Esophagus squamous epithelium (tissue), 5 donors: ENCODE measurements at regions not wholly inside any gene's neighbourhood (a gene's known extent, or its start where the extent isn't known, plus 50 kb on each side); places are given as distances from the start of the nearest gene placed in this dataset.

ENCODE experiments used
- DNase-seq: peaks from one replicate; lab custom pipeline; 2025; lab: John Stamatoyannopoulos, UW
- H3K27ac ChIP-seq, 4 donors: fragments of 200-600 bp; sonication (generic); one replicate each; pipeline ENCODE4 v1.5.1; 2016 to 2019; ENCODE audit warnings: mild to moderate bottlenecking in 1 of 4
- H3K27me3 ChIP-seq, 4 donors: fragments of 200-600 bp; sonication (generic); 1 replicate in 3 of 4; 2 replicates in 1 of 4; pipeline versions ENCODE4 v1.5.1 to v1.6.0; 2017 to 2021; ENCODE audit warnings: antibody characterized with exemption in 1 of 4
- H3K36me3 ChIP-seq, 3 donors: fragments of 200-600 bp; sonication (generic); one replicate each; pipeline ENCODE4 v1.5.1; 2016 to 2019
- H3K4me1 ChIP-seq, 3 donors: fragments of 200-600 bp; sonication (generic); one replicate each; pipeline ENCODE4 v1.5.1; 2017 to 2019
- H3K4me3 ChIP-seq, 4 donors: fragments of 200-600 bp; sonication (generic); 1 replicate in 3 of 4; 2 replicates in 1 of 4; pipeline ENCODE4 v1.5.1; 2016 to 2019; ENCODE audit warnings: mild to moderate bottlenecking in 2 of 4, moderate library complexity in 1 of 4
- H3K9me3 ChIP-seq, 3 donors: fragments of 200-600 bp; sonication (generic); one replicate each; pipeline ENCODE4 v1.5.1; 2016 to 2019
- CTCF ChIP-seq, 6 experiments: fragments of 450-650 bp in 4 of 6; fragments of 200-600 bp in 2 of 6; sonication (generic) in 2 of 6; IDR thresholded peaks; one replicate each; pipeline ENCODE4 v1.5.1; 2016 to 2019; ENCODE audit warnings: antibody characterized with exemption in 6 of 6, mild to moderate bottlenecking in 4 of 6, moderate library complexity in 4 of 6
- POLR2A ChIP-seq, 4 donors: fragments of 450-650 bp; IDR thresholded peaks; one replicate each; pipeline ENCODE4 v1.6.1; 2017; ENCODE audit warnings: antibody characterized with exemption in 4 of 4, mild to moderate bottlenecking in 4 of 4, moderate library complexity in 3 of 4
- WGBS, 2 donors: methylation state at CpG; one replicate each; pipeline ENCODE4 v1.1.5; 2018; 5-methylcytosine and 5-hydroxymethylcytosine counted together
- intact Hi-C: fragments of 100-400 bp; cut with DNase I; formaldehyde crosslinking; loops from one replicate; pipeline ENCODE4 v1.15.0; 2022
- donor health status: DM: yes; HTN: yes; CAD: no.

- DNase-seq = no peak
- Histone ChIP-seq H3K4me1 (no peaks in the 10 kb centered on the region), H3K36me3 (no peaks in the 10 kb centered on the region), H3K9me3 (no peaks in the 10 kb centered on the region), H3K4me3 (no peak overlapping the region), H3K27ac (no peak overlapping the region), H3K27me3 (no peaks in the 10 kb centered on the region)
- intact Hi-C loops = no loop called here
- 85 to 88% methylated on average over 17 to 21 of the region's 21 CpGs for WGBS, 2 donors
- TF ChIP-seq CTCF (IDR thresholded peaks at IDR 0.05) (no peak), POLR2A (IDR thresholded peaks at IDR 0.05) (no peak)
Measured at GRCh38 chr16:35196313-35196712, 1736.9 kb downstream of the TP53TG3F start.

GRCh38 chr16:35197656-35198055 is 1738.2 kb downstream of the TP53TG3F start:
- WGBS, 2 donors = 60 to 69% methylated on average over 2 to 4 of the region's 10 CpGs
- Histone ChIP-seq H3K4me3 (no peak overlapping the region), H3K27me3 (no peaks in the 10 kb centered on the region), H3K27ac (no peak overlapping the region), H3K4me1 (no peaks in the 10 kb centered on the region), H3K36me3 (no peaks in the 10 kb centered on the region), H3K9me3 (no peaks in the 10 kb centered on the region)
- intact Hi-C loops = no loop called here
- TF ChIP-seq CTCF (IDR thresholded peaks at IDR 0.05) (no peak), POLR2A (IDR thresholded peaks at IDR 0.05) (no peak)
- no peak for DNase-seq

- TF ChIP-seq CTCF (IDR thresholded peaks at IDR 0.05) = no peak
- TF ChIP-seq POLR2A (IDR thresholded peaks at IDR 0.05) = no peak
- Histone ChIP-seq H3K4me3 (no peak overlapping the region), H3K27me3 (no peaks in the 10 kb centered on the region), H3K36me3 (no peaks in the 10 kb centered on the region), H3K27ac (no peak overlapping the region), H3K9me3 (no peaks in the 10 kb centered on the region), H3K4me1 (no peaks in the 10 kb centered on the region)
- WGBS, 2 donors = 70 to 79% methylated on average over 5 to 18 of the region's 26 CpGs
- no peak for DNase-seq
- intact Hi-C loops = no loop called here
Measured at GRCh38 chr16:35198223-35199199, 1739.1 kb downstream of the TP53TG3F start.

- no peaks in the 10 kb centered on the region for H3K9me3 ChIP-seq
- no peak for TF ChIP-seq POLR2A (IDR thresholded peaks at IDR 0.05)
- no peak for TF ChIP-seq CTCF (IDR thresholded peaks at IDR 0.05)
- 27 to 67% methylated on average over 1 of the region's 1 CpG for WGBS, 2 donors
- H3K27me3 ChIP-seq = no peaks in the 10 kb centered on the region
- intact Hi-C loops = no loop called here
- H3K27ac ChIP-seq = no peak overlapping the region
- no peaks in the 10 kb centered on the region for H3K36me3 ChIP-seq
- no peak overlapping the region for H3K4me3 ChIP-seq
- no peaks in the 10 kb centered on the region for H3K4me1 ChIP-seq
- no peak for DNase-seq
Measured at GRCh38 chr16:35200662-35201061, 1741.2 kb downstream of the TP53TG3F start.

GRCh38 chr16:35201151-35201550 is 1741.7 kb downstream of the TP53TG3F start:
- intact Hi-C loops = no loop called here
- WGBS, 2 donors = 70% methylated on average over 5 of the region's 5 CpGs; no CpG with 5 or more reads in 1 of the 2 donors

More at GRCh38 chr16:35201151-35201550, 1741.7 kb downstream of the TP53TG3F start:
- no peaks in the 10 kb centered on the region for H3K9me3 ChIP-seq
- DNase-seq = no peak
- no peak overlapping the region for H3K4me3 ChIP-seq
- H3K27me3 ChIP-seq = no peaks in the 10 kb centered on the region
- H3K36me3 ChIP-seq = no peaks in the 10 kb centered on the region
- H3K27ac ChIP-seq = no peak overlapping the region
- TF ChIP-seq POLR2A (IDR thresholded peaks at IDR 0.05) (no peak), CTCF (IDR thresholded peaks at IDR 0.05) (no peak)
- no peaks in the 10 kb centered on the region for H3K4me1 ChIP-seq
